Activated naive CD4-positive, alpha-beta T cell treated with anti-CD3 and anti-CD28 coated beads for 36 hours (primary cell): ENCODE measurements at regions not wholly inside any gene's neighbourhood (a gene's known extent, or its start where the extent isn't known, plus 50 kb on each side); places are given as distances from the start of the nearest gene placed in this dataset.

Experiments used
- CTCF ChIA-PET: fragments of 350-600 bp; sonication (Branson Sonifier 250); formaldehyde crosslinking; loops from one replicate; lab custom pipeline; 2021; ENCODE audit warnings: antibody characterized with exemption; lab: Charles Lee
- DNase-seq: peaks from one replicate; pipeline ENCODE4 v3.0.0-alpha.2; 2020
- H3K27ac Mint-ChIP-seq: one replicate; pipeline ENCODE4 v1.8.0; 2021; ENCODE audit warnings: mild to moderate bottlenecking, mixed read lengths
- H3K27me3 Mint-ChIP-seq: one replicate; pipeline ENCODE4 v1.8.0; 2021; ENCODE audit warnings: low read depth, mixed read lengths
- H3K36me3 Mint-ChIP-seq: one replicate; pipeline ENCODE4 v1.8.0; 2021; ENCODE audit warnings: low read depth, mixed read lengths
- H3K4me1 Mint-ChIP-seq: one replicate; pipeline ENCODE4 v1.8.0; 2021; ENCODE audit warnings: low read depth, mixed read lengths
- H3K4me3 Mint-ChIP-seq: one replicate; pipeline ENCODE4 v1.8.0; 2021; ENCODE audit warnings: mild to moderate bottlenecking, moderate library complexity, mixed read lengths
- H3K9me3 Mint-ChIP-seq: one replicate; pipeline ENCODE4 v1.8.0; 2021; ENCODE audit warnings: mixed read lengths
- intact Hi-C: fragments of 100-400 bp; cut with micrococcal nuclease; formaldehyde crosslinking; loops from one replicate; pipeline ENCODE4 v1.15.1; 2023

GRCh38 chr13:106752584-106753170, 184.7 kb upstream of the ARGLU1 start:
- no peaks in the 10 kb centered on the region for H3K9me3 Mint-ChIP-seq
- H3K4me1 Mint-ChIP-seq, result peaks cover 2% of the 10 kb centered on the region
- H3K27me3 Mint-ChIP-seq, result peaks cover 7% of the 10 kb centered on the region
- CTCF ChIA-PET, result no interaction called here
- no peak overlapping the region for H3K27ac Mint-ChIP-seq
- DNase-seq, result no peak
- H3K36me3 Mint-ChIP-seq, result no peaks in the 10 kb centered on the region
- H3K4me3 Mint-ChIP-seq, result no peak overlapping the region
- intact Hi-C loops, result no loop called here

- no peak overlapping the region for H3K4me3 Mint-ChIP-seq
- no peaks in the 10 kb centered on the region for H3K9me3 Mint-ChIP-seq
- H3K27me3 Mint-ChIP-seq, result peaks cover 10% of the 10 kb centered on the region
- no peak for DNase-seq
- peaks cover 2% of the 10 kb centered on the region for H3K4me1 Mint-ChIP-seq
- intact Hi-C loops, result no loop called here
- no peak overlapping the region for H3K27ac Mint-ChIP-seq
- CTCF ChIA-PET, result no interaction called here
- H3K36me3 Mint-ChIP-seq, result no peaks in the 10 kb centered on the region
Observed at GRCh38 chr13:106748785-106749184, 180.8 kb upstream of the ARGLU1 start.

GRCh38 chr13:106744516-106744915, 176.6 kb upstream of the ARGLU1 start:
- Mint-ChIP-seq H3K9me3 (no peaks in the 10 kb centered on the region), H3K27ac (no peak overlapping the region), H3K36me3 (no peaks in the 10 kb centered on the region), H3K27me3 (peaks cover 3% of the 10 kb centered on the region), H3K4me3 (no peak overlapping the region), H3K4me1 (no peaks in the 10 kb centered on the region)
- no peak for DNase-seq
- intact Hi-C loops, result no loop called here
- CTCF ChIA-PET, result no interaction called here

- Mint-ChIP-seq H3K36me3 (no peaks in the 10 kb centered on the region), H3K9me3 (peaks cover 2% of the 10 kb centered on the region)
- CTCF ChIA-PET, result no interaction called here
Observed at GRCh38 chr13:106738186-106738678, 170.3 kb upstream of the ARGLU1 start.

GRCh38 chr13:106736941-106737340, 169.0 kb upstream of the ARGLU1 start:
- no peaks in the 10 kb centered on the region for H3K36me3 Mint-ChIP-seq
- no peak for DNase-seq
- H3K27me3 Mint-ChIP-seq, result peaks cover 2% of the 10 kb centered on the region
- H3K9me3 Mint-ChIP-seq, result peaks cover 2% of the 10 kb centered on the region
- no peak overlapping the region for H3K4me3 Mint-ChIP-seq
- intact Hi-C loops, result no loop called here
- CTCF ChIA-PET, result no interaction called here
- H3K27ac Mint-ChIP-seq, result no peak overlapping the region
- H3K4me1 Mint-ChIP-seq, result no peaks in the 10 kb centered on the region

More at GRCh38 chr13:106738186-106738678, 170.3 kb upstream of the ARGLU1 start:
- no peaks in the 10 kb centered on the region for H3K4me1 Mint-ChIP-seq
- H3K27me3 Mint-ChIP-seq, result peaks cover 2% of the 10 kb centered on the region
- no peak for DNase-seq
- H3K4me3 Mint-ChIP-seq, result no peak overlapping the region
- H3K27ac Mint-ChIP-seq, result no peak overlapping the region
- intact Hi-C loops, result no loop called here

GRCh38 chr13:106734198-106734597, 166.3 kb upstream of the ARGLU1 start:
- Mint-ChIP-seq H3K27ac (no peak overlapping the region), H3K4me1 (no peaks in the 10 kb centered on the region), H3K9me3 (peaks cover 2% of the 10 kb centered on the region), H3K36me3 (no peaks in the 10 kb centered on the region), H3K4me3 (no peak overlapping the region), H3K27me3 (peaks cover 5% of the 10 kb centered on the region)
- CTCF ChIA-PET, result no interaction called here
- no peak for DNase-seq
- intact Hi-C loops, result no loop called here

- no peak for DNase-seq
- CTCF ChIA-PET, result interaction anchor here (0.6 to 1.2 kb wide), 2 partner anchors 13 to 103 kb away, joined by 3 read pairs; no protein-coding TSS in a partner anchor
- Mint-ChIP-seq H3K36me3 (no peaks in the 10 kb centered on the region), H3K27me3 (peaks cover 13% of the 10 kb centered on the region), H3K9me3 (peaks cover 8% of the 10 kb centered on the region), H3K27ac (no peak overlapping the region), H3K4me3 (no peak overlapping the region), H3K4me1 (no peaks in the 10 kb centered on the region)
- intact Hi-C loops, result no loop called here
Observed at GRCh38 chr13:106723036-106723435, 155.1 kb upstream of the ARGLU1 start.

GRCh38 chr13:106722620-106723019, 154.7 kb upstream of the ARGLU1 start:
- peaks cover 13% of the 10 kb centered on the region for H3K27me3 Mint-ChIP-seq
- no peaks in the 10 kb centered on the region for H3K4me1 Mint-ChIP-seq
- H3K36me3 Mint-ChIP-seq, result no peaks in the 10 kb centered on the region
- peaks cover 11% of the 10 kb centered on the region for H3K9me3 Mint-ChIP-seq
- intact Hi-C loops, result no loop called here
- no peak for DNase-seq
- H3K4me3 Mint-ChIP-seq, result no peak overlapping the region
- no peak overlapping the region for H3K27ac Mint-ChIP-seq
- CTCF ChIA-PET, result interaction anchor here (0.6 to 1.2 kb wide), 2 partner anchors 13 to 102 kb away, joined by 3 read pairs; no protein-coding TSS in a partner anchor

GRCh38 chr13:106721599-106721998, 153.7 kb upstream of the ARGLU1 start:
- CTCF ChIA-PET, result no interaction called here
- no peak for DNase-seq
- H3K9me3 Mint-ChIP-seq, result peaks cover 14% of the 10 kb centered on the region
- H3K4me1 Mint-ChIP-seq, result no peaks in the 10 kb centered on the region
- no peaks in the 10 kb centered on the region for H3K36me3 Mint-ChIP-seq
- intact Hi-C loops, result no loop called here
- no peak overlapping the region for H3K4me3 Mint-ChIP-seq
- peaks cover 13% of the 10 kb centered on the region for H3K27me3 Mint-ChIP-seq
- no peak overlapping the region for H3K27ac Mint-ChIP-seq

GRCh38 chr13:106714271-106714982, 146.5 kb upstream of the ARGLU1 start:
- Mint-ChIP-seq H3K27me3 (no peaks in the 10 kb centered on the region), H3K4me1 (no peaks in the 10 kb centered on the region), H3K27ac (no peak overlapping the region), H3K4me3 (no peak overlapping the region), H3K9me3 (peaks cover 10% of the 10 kb centered on the region), H3K36me3 (no peaks in the 10 kb centered on the region)
- intact Hi-C loops, result no loop called here
- DNase-seq, result no peak
- CTCF ChIA-PET, result no interaction called here

- CTCF ChIA-PET, result no interaction called here
- Mint-ChIP-seq H3K27ac (no peak overlapping the region), H3K36me3 (no peaks in the 10 kb centered on the region), H3K9me3 (peaks cover 2% of the 10 kb centered on the region), H3K4me3 (no peak overlapping the region), H3K4me1 (no peaks in the 10 kb centered on the region), H3K27me3 (no peaks in the 10 kb centered on the region)
- intact Hi-C loops, result no loop called here
- no peak for DNase-seq
Observed at GRCh38 chr13:106712381-106712780, 144.4 kb upstream of the ARGLU1 start.

- no peak overlapping the region for H3K4me3 Mint-ChIP-seq
- no peaks in the 10 kb centered on the region for H3K36me3 Mint-ChIP-seq
- no peak overlapping the region for H3K27ac Mint-ChIP-seq
- DNase-seq, result no peak
- H3K9me3 Mint-ChIP-seq, result no peaks in the 10 kb centered on the region
- no peaks in the 10 kb centered on the region for H3K27me3 Mint-ChIP-seq
- CTCF ChIA-PET, result interaction anchor here (1.1 kb wide), 1 partner anchor 12 kb away, joined by 3 read pairs; no protein-coding TSS in a partner anchor
- no peaks in the 10 kb centered on the region for H3K4me1 Mint-ChIP-seq
- intact Hi-C loops, result no loop called here
Observed at GRCh38 chr13:106710266-106710665, 142.3 kb upstream of the ARGLU1 start.

GRCh38 chr13:106709522-106709921, 141.6 kb upstream of the ARGLU1 start:
- Mint-ChIP-seq H3K4me3 (no peak overlapping the region), H3K27ac (no peak overlapping the region), H3K36me3 (no peaks in the 10 kb centered on the region), H3K27me3 (peaks cover 2% of the 10 kb centered on the region), H3K4me1 (no peaks in the 10 kb centered on the region), H3K9me3 (no peaks in the 10 kb centered on the region)
- CTCF ChIA-PET, result interaction anchor here (1.1 kb wide), 1 partner anchor 13 kb away, joined by 3 read pairs; no protein-coding TSS in a partner anchor
- DNase-seq, result no peak
- intact Hi-C loops, result no loop called here
